ENCODE measurements at regions not wholly inside any gene's neighbourhood (a gene's known extent, or its start where the extent isn't known, plus 50 kb on each side); places are given as distances from the start of the nearest gene placed in this dataset.

DNA sequence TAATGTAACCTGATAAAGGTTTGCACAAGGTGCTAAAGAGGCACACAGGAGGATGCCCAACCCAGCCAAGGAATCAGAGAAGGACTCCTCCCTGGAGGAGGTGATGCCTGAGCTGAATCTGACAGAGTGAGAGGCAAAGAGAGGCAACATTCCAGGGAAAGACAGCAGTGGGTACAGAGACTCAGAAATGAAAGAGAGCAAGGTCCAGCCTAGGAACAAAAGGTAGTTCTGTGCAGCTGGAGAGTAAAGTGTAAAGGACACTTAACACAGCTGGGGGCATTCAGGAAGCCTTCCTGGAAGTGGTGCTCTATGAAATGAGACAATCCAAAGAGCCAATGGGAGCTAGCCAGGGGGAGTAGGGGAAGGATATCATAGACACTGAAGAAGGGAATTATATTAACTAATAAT is 181.0 kb upstream of the GLI2 start:
- Mint-ChIP-seq H3K4me3 (no peak overlapping the region), H3K9me3 (peaks cover 4% of the 10 kb centered on the region), H3K36me3 (ENCODE audit: low read depth) (no peaks in the 10 kb centered on the region), H3K27ac (no peak overlapping the region), H3K27me3 (ENCODE audit: low read depth, poor library complexity) (peaks cover 100% of the 10 kb centered on the region), H3K4me1 (peaks cover 27% of the 10 kb centered on the region)
- no peak for DNase-seq
- TF ChIP-seq, protein P1, sequence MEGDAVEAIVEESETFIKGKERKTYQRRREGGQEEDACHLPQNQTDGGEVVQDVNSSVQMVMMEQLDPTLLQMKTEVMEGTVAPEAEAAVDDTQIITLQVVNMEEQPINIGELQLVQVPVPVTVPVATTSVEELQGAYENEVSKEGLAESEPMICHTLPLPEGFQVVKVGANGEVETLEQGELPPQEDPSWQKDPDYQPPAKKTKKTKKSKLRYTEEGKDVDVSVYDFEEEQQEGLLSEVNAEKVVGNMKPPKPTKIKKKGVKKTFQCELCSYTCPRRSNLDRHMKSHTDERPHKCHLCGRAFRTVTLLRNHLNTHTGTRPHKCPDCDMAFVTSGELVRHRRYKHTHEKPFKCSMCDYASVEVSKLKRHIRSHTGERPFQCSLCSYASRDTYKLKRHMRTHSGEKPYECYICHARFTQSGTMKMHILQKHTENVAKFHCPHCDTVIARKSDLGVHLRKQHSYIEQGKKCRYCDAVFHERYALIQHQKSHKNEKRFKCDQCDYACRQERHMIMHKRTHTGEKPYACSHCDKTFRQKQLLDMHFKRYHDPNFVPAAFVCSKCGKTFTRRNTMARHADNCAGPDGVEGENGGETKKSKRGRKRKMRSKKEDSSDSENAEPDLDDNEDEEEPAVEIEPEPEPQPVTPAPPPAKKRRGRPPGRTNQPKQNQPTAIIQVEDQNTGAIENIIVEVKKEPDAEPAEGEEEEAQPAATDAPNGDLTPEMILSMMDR (IDR thresholded peaks at IDR 0.05) = no peak

DNA sequence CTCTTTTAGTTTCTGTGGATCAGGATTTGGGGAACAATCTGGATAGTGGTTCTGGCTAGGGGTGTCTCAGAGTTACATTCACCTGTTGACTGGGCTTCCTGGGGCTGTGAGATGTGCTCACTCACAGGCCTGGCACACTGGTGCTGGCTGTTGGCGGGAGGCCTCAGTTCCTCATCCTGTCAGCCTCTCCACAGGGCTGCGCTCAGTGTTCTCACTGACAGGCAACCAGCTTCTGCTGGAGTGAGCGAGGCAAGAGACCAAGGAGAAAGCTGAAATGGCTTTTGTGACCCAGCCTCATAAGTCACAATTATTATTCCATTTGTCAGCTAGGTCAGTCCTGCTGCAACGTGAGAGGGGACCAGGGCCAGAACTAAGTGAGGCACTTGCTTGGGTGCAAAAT is 180.6 kb upstream of the GLI2 start:
- Mint-ChIP-seq H3K36me3 (ENCODE audit: low read depth) (no peaks in the 10 kb centered on the region), H3K4me3 (no peak overlapping the region), H3K9me3 (peaks cover 4% of the 10 kb centered on the region), H3K4me1 (peaks cover 32% of the 10 kb centered on the region), H3K27ac (no peak overlapping the region), H3K27me3 (ENCODE audit: low read depth, poor library complexity) (peaks cover 100% of the 10 kb centered on the region)
- TF ChIP-seq, protein P1 (IDR thresholded peaks at IDR 0.05) = no peak
- no peak for DNase-seq

DNA sequence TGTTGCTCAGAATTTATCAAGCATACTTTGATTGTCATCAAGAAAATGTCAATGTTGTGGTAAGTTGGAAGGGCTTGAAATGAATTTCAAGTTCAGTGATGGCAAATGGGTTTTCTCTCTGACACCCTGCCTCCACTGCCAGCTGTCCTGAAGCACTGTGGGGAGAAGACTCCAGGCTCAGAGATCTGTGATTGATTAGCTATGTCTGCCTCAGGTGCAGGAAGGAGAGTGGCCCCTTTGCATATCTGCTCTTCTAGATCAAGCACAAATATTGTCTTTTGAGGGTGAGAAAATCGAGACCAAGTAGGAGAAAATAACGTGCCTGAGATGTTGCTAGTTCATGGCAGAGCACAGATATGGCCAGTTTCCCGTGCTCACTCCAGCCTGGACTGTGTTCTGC is 178.8 kb upstream of the GLI2 start:
- TF ChIP-seq, protein P1 (IDR thresholded peaks at IDR 0.05) = no peak
- Mint-ChIP-seq H3K9me3 (peaks cover 4% of the 10 kb centered on the region), H3K4me3 (no peak overlapping the region), H3K27ac (no peak overlapping the region), H3K4me1 (peaks cover 40% of the 10 kb centered on the region), H3K27me3 (ENCODE audit: low read depth, poor library complexity) (peaks cover 94% of the 10 kb centered on the region), H3K36me3 (ENCODE audit: low read depth) (no peaks in the 10 kb centered on the region)
- DNase-seq = no peak

DNA sequence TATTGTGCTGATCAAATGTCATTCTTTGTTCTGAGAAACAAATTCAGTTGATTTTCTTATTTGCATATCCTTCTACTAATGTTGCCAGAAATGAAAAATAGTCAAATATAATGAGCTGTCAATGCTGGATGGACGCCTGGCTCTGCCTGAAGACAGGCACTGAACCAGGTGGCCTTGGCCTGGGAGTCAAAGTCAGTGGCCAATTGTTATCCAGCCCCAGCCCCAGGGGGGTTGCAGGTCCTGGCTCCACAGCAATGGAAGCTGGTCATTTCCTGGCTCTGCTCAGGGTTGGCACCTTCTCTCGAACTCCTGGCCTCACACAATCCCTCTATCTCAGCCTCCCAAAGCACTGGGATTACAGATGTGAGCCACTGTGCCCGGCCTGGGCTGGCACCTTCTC is 176.8 kb upstream of the GLI2 start:
- Mint-ChIP-seq H3K4me3 (no peak overlapping the region), H3K27ac (no peak overlapping the region), H3K9me3 (peaks cover 4% of the 10 kb centered on the region), H3K27me3 (ENCODE audit: low read depth, poor library complexity) (peaks cover 87% of the 10 kb centered on the region), H3K36me3 (ENCODE audit: low read depth) (no peaks in the 10 kb centered on the region), H3K4me1 (peaks cover 42% of the 10 kb centered on the region)
- TF ChIP-seq, protein P1 (IDR thresholded peaks at IDR 0.05) = no peak
- DNase-seq = no peak

DNA sequence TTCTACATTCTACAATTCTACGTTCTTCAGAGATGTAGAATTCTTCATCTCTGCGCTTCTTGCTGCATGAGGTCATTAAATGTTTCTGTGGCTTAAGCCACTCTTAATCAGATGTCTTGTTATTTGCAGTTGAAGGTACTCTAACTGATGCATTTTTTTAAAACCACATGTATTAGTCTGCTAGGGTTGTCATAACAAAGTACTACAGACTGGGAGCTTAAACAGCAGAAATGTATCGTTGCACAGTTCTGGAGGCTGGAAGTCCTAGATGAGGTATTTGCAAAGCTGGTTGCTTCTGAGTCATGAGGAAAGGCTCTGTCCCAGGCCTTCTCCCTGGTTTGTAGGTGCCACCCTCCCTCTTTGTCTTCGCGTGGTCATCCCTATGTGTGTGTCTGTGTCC is 176.3 kb upstream of the GLI2 start:
- peaks cover 47% of the 10 kb centered on the region for H3K4me1 Mint-ChIP-seq
- H3K9me3 Mint-ChIP-seq = peaks cover 4% of the 10 kb centered on the region
- peaks cover 87% of the 10 kb centered on the region for H3K27me3 Mint-ChIP-seq (ENCODE audit: low read depth, poor library complexity)
- no peak overlapping the region for H3K4me3 Mint-ChIP-seq
- TF ChIP-seq, protein P1 (IDR thresholded peaks at IDR 0.05) = no peak
- no peaks in the 10 kb centered on the region for H3K36me3 Mint-ChIP-seq (ENCODE audit: low read depth)
- no peak for DNase-seq
- no peak overlapping the region for H3K27ac Mint-ChIP-seq

DNA sequence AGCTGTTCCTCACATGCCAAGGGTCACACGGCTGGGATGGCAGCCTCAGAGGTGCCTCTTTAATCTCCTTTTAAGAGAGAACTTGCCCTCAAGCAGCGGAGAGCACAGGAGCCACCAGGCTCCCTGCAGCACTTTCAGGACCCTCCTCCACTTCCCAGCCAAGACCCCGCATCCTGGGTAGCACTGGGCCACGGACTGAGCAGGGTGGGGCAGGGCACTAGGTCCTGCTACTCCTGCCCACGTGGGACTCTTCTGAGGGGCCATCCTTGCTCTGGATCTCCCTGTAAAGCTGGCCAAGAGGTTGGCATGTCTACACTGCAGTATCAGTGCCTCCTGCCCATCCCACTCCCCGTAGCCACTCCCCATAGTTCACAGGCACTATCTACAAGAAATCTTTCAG is 175.3 kb upstream of the GLI2 start:
- Mint-ChIP-seq H3K4me3 (no peak overlapping the region), H3K27me3 (ENCODE audit: low read depth, poor library complexity) (peaks cover 85% of the 10 kb centered on the region), H3K9me3 (peaks cover 4% of the 10 kb centered on the region), H3K27ac (no peak overlapping the region), H3K4me1 (peaks cover 50% of the 10 kb centered on the region), H3K36me3 (ENCODE audit: low read depth) (no peaks in the 10 kb centered on the region)
- DNase-seq = no peak
- TF ChIP-seq, protein P1 (IDR thresholded peaks at IDR 0.05) = no peak
